ENCODE measurements at regions not wholly inside any gene's neighbourhood (a gene's known extent, or its start where the extent isn't known, plus 50 kb on each side); places are given as distances from the start of the nearest gene placed in this dataset.

GRCh38 chr11:39078465-39078864, 2381.0 kb downstream of the LRRC4C start:
- TF ChIP-seq, protein P1, sequence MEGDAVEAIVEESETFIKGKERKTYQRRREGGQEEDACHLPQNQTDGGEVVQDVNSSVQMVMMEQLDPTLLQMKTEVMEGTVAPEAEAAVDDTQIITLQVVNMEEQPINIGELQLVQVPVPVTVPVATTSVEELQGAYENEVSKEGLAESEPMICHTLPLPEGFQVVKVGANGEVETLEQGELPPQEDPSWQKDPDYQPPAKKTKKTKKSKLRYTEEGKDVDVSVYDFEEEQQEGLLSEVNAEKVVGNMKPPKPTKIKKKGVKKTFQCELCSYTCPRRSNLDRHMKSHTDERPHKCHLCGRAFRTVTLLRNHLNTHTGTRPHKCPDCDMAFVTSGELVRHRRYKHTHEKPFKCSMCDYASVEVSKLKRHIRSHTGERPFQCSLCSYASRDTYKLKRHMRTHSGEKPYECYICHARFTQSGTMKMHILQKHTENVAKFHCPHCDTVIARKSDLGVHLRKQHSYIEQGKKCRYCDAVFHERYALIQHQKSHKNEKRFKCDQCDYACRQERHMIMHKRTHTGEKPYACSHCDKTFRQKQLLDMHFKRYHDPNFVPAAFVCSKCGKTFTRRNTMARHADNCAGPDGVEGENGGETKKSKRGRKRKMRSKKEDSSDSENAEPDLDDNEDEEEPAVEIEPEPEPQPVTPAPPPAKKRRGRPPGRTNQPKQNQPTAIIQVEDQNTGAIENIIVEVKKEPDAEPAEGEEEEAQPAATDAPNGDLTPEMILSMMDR (IDR thresholded peaks at IDR 0.05), result no peak
- H3K27ac ChIP-seq, result no peak overlapping the region
- no peaks in the 10 kb centered on the region for H3K9me3 ChIP-seq
- no peaks in the 10 kb centered on the region for H3K36me3 ChIP-seq
- H3K4me1 ChIP-seq (ENCODE audit: control insufficient read depth in 1 of 2, insufficient read depth in 1 of 2, low read depth in 1 of 2, low read length in 1 of 2), result no peaks in the 10 kb centered on the region
- no peaks in the 10 kb centered on the region for H3K27me3 ChIP-seq
- no peak overlapping the region for H3K4me3 ChIP-seq (ENCODE audit: low read depth in 1 of 2, low read length in 1 of 2)

DNA sequence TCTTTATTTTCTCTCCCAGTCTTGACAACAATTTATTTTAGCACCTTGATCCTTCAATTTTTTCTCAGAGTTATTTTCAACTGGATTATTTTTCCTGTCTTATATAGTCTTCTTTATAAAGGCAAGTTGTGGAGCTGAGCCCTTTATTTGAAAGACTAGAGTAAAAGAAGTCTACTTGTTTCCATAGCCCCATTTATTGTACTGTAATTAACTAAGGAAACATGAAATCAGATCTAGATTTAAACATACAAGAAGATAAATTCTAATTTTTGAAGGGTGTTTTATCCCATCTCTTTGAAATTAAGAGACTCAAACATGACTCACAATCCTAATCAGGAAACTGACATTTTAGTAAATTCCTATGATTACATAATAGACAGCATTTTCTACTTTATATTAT, 2421.8 kb downstream of the LRRC4C start:
- no peaks in the 10 kb centered on the region for H3K4me1 ChIP-seq (ENCODE audit: control insufficient read depth in 1 of 2, insufficient read depth in 1 of 2, low read depth in 1 of 2, low read length in 1 of 2)
- no peak overlapping the region for H3K4me3 ChIP-seq (ENCODE audit: low read depth in 1 of 2, low read length in 1 of 2)
- H3K36me3 ChIP-seq, result no peaks in the 10 kb centered on the region
- H3K27me3 ChIP-seq, result no peaks in the 10 kb centered on the region
- TF ChIP-seq, protein P1 (IDR thresholded peaks at IDR 0.05), result no peak
- H3K9me3 ChIP-seq, result no peaks in the 10 kb centered on the region
- no peak overlapping the region for H3K27ac ChIP-seq

- TF ChIP-seq, protein P1 (IDR thresholded peaks at IDR 0.05), result no peak
- H3K27me3 ChIP-seq, result no peaks in the 10 kb centered on the region
- no peak overlapping the region for H3K4me3 ChIP-seq (ENCODE audit: low read depth in 1 of 2, low read length in 1 of 2)
- H3K4me1 ChIP-seq (ENCODE audit: control insufficient read depth in 1 of 2, insufficient read depth in 1 of 2, low read depth in 1 of 2, low read length in 1 of 2), result no peaks in the 10 kb centered on the region
- no peak overlapping the region for H3K27ac ChIP-seq
- H3K9me3 ChIP-seq, result no peaks in the 10 kb centered on the region
- H3K36me3 ChIP-seq, result no peaks in the 10 kb centered on the region
These were observed 2423.4 kb downstream of the LRRC4C start for GRCh38 chr11:39036021-39036420.

GRCh38 chr11:39021539-39021938, 2423.5 kb upstream of the RAG2 start:
- Histone ChIP-seq H3K27me3 (no peaks in the 10 kb centered on the region), H3K36me3 (no peaks in the 10 kb centered on the region), H3K4me3 (ENCODE audit: low read depth in 1 of 2, low read length in 1 of 2) (no peak overlapping the region), H3K4me1 (ENCODE audit: control insufficient read depth in 1 of 2, insufficient read depth in 1 of 2, low read depth in 1 of 2, low read length in 1 of 2) (no peaks in the 10 kb centered on the region), H3K27ac (no peak overlapping the region), H3K9me3 (no peaks in the 10 kb centered on the region)
- TF ChIP-seq, protein P1 (IDR thresholded peaks at IDR 0.05), result no peak

DNA sequence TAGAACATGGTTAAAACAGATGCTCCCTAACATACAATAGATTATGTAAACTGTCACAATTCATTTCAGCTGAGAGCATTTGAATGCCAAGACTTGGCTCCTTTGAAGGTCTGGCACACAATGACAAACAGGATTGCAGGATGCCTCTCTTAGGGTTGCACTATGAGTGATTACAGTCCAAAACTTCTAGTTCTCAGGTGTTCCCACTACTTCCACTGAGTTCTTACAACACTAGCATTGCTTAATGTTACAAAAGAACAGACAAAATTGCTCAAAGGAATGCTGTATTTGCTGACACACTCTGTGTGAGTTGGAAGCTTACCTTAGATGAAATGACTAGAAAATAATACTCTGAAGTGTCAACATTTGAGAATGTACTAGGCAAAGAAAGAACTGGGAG, 2413.8 kb upstream of the RAG2 start:
- TF ChIP-seq, protein P1 (IDR thresholded peaks at IDR 0.05), result no peak

GRCh38 chr11:38990841-38991240, 2392.8 kb upstream of the RAG2 start:
- no peaks in the 10 kb centered on the region for H3K36me3 ChIP-seq
- no peak overlapping the region for H3K4me3 ChIP-seq (ENCODE audit: low read depth in 1 of 2, low read length in 1 of 2)
- no peaks in the 10 kb centered on the region for H3K27me3 ChIP-seq
- H3K9me3 ChIP-seq, result no peaks in the 10 kb centered on the region
- TF ChIP-seq, protein P1 (IDR thresholded peaks at IDR 0.05), result no peak
- no peaks in the 10 kb centered on the region for H3K4me1 ChIP-seq (ENCODE audit: control insufficient read depth in 1 of 2, insufficient read depth in 1 of 2, low read depth in 1 of 2, low read length in 1 of 2)
- no peak overlapping the region for H3K27ac ChIP-seq

More for the DNA sequence above, 2413.8 kb upstream of the RAG2 start:
- no peaks in the 10 kb centered on the region for H3K9me3 ChIP-seq
- H3K36me3 ChIP-seq, result no peaks in the 10 kb centered on the region
- no peaks in the 10 kb centered on the region for H3K27me3 ChIP-seq
- H3K4me1 ChIP-seq (ENCODE audit: control insufficient read depth in 1 of 2, insufficient read depth in 1 of 2, low read depth in 1 of 2, low read length in 1 of 2), result no peaks in the 10 kb centered on the region
- no peak overlapping the region for H3K4me3 ChIP-seq (ENCODE audit: low read depth in 1 of 2, low read length in 1 of 2)
- no peak overlapping the region for H3K27ac ChIP-seq

Measured in neutrophil (primary cell).